ENCODE measurements at regions not wholly inside any gene's neighbourhood (a gene's known extent, or its start where the extent isn't known, plus 50 kb on each side); places are given as distances from the start of the nearest gene placed in this dataset.
"Not testable (repeated sequence)": the region's sequence is repeated elsewhere in the genome, so short reads cannot be mapped to it uniquely, and the experiment has no call there.

GRCh38 chr20:6287471-6287870, 164.6 kb upstream of the FERMT1 start:
- FAIRE-seq (no peak), DNase-seq (no peak)
- Histone ChIP-seq H3K27ac (ENCODE audit: low read depth in 2 of 2, low read length in 2 of 2) (no peak overlapping the region), H3K27me3 (ENCODE audit: control insufficient read depth, insufficient read depth, low read length) (no peaks in the 10 kb centered on the region), H3K4me3 (ENCODE audit: low read length in 3 of 3) (no peak overlapping the region), H3K9me3 (ENCODE audit: control insufficient read depth in 2 of 3, insufficient read depth in 1 of 3, low read length in 3 of 3) (peaks cover 0 to 6% (median 0%) of the 10 kb centered on the region in 3 donors), H3K9ac (ENCODE audit: low read length in 3 of 3) (no peak overlapping the region), H3K36me3 (ENCODE audit: control insufficient read depth in 2 of 3, insufficient read depth in 3 of 3, low read length in 3 of 3) (no peaks in the 10 kb centered on the region), H3K4me1 (ENCODE audit: control insufficient read depth in 2 of 3, insufficient read depth in 2 of 3, low read depth in 1 of 3, low read length in 3 of 3) (no peaks in the 10 kb centered on the region)
- intact Hi-C loops (cut with DNase I): no loop called here
- TF ChIP-seq CTCF (IDR thresholded peaks at IDR 0.05; ENCODE audit: borderline replicate concordance, extremely low read depth, insufficient read depth): no peak

- no peak for TF ChIP-seq CTCF (IDR thresholded peaks at IDR 0.05; ENCODE audit: borderline replicate concordance, extremely low read depth, insufficient read depth)
- H3K36me3 ChIP-seq (ENCODE audit: control insufficient read depth in 2 of 3, insufficient read depth in 3 of 3, low read length in 3 of 3): no peaks in the 10 kb centered on the region
- no peak overlapping the region for H3K27ac ChIP-seq (ENCODE audit: low read depth in 2 of 2, low read length in 2 of 2)
- no peaks in the 10 kb centered on the region for H3K27me3 ChIP-seq (ENCODE audit: control insufficient read depth, insufficient read depth, low read length)
- no peak overlapping the region for H3K9ac ChIP-seq (ENCODE audit: low read length in 3 of 3)
- intact Hi-C loops (cut with DNase I): no loop called here
- peaks cover 0 to 11% (median 0%) of the 10 kb centered on the region in 3 donors for H3K9me3 ChIP-seq (ENCODE audit: control insufficient read depth in 2 of 3, insufficient read depth in 1 of 3, low read length in 3 of 3)
- no peak overlapping the region for H3K4me3 ChIP-seq (ENCODE audit: low read length in 3 of 3)
- no peaks in the 10 kb centered on the region for H3K4me1 ChIP-seq (ENCODE audit: control insufficient read depth in 2 of 3, insufficient read depth in 2 of 3, low read depth in 1 of 3, low read length in 3 of 3)
- DNase-seq (no peak), FAIRE-seq (no peak)
Measured at GRCh38 chr20:6282642-6283041, 159.8 kb upstream of the FERMT1 start.

- no peak overlapping the region for H3K9ac ChIP-seq (ENCODE audit: low read length in 3 of 3)
- no peaks in the 10 kb centered on the region for H3K36me3 ChIP-seq (ENCODE audit: control insufficient read depth in 2 of 3, insufficient read depth in 3 of 3, low read length in 3 of 3)
- no peak overlapping the region for H3K4me3 ChIP-seq (ENCODE audit: low read length in 3 of 3)
- H3K27ac ChIP-seq (ENCODE audit: low read depth in 2 of 2, low read length in 2 of 2): no peak overlapping the region
- no peak for TF ChIP-seq CTCF (IDR thresholded peaks at IDR 0.05; ENCODE audit: borderline replicate concordance, extremely low read depth, insufficient read depth)
- H3K27me3 ChIP-seq (ENCODE audit: control insufficient read depth, insufficient read depth, low read length): no peaks in the 10 kb centered on the region
- FAIRE-seq: no peak
- intact Hi-C loops (cut with DNase I): no loop called here
- DNase-seq: peak in 2 of 5 donors; percentile 6 to 20
- no peaks in the 10 kb centered on the region for H3K4me1 ChIP-seq (ENCODE audit: control insufficient read depth in 2 of 3, insufficient read depth in 2 of 3, low read depth in 1 of 3, low read length in 3 of 3)
- peaks cover 0 to 7% (median 0%) of the 10 kb centered on the region in 3 donors for H3K9me3 ChIP-seq (ENCODE audit: control insufficient read depth in 2 of 3, insufficient read depth in 1 of 3, low read length in 3 of 3)
Measured at GRCh38 chr20:6277661-6278240, 154.9 kb upstream of the FERMT1 start.

- H3K36me3 ChIP-seq (ENCODE audit: control insufficient read depth in 2 of 3, insufficient read depth in 3 of 3, low read length in 3 of 3); H3K9ac ChIP-seq (ENCODE audit: low read length in 3 of 3); H3K27me3 ChIP-seq (ENCODE audit: control insufficient read depth, insufficient read depth, low read length); DNase-seq; H3K9me3 ChIP-seq (ENCODE audit: control insufficient read depth in 2 of 3, insufficient read depth in 1 of 3, low read length in 3 of 3); H3K4me1 ChIP-seq (ENCODE audit: control insufficient read depth in 2 of 3, insufficient read depth in 2 of 3, low read depth in 1 of 3, low read length in 3 of 3); H3K4me3 ChIP-seq (ENCODE audit: low read length in 3 of 3); intact Hi-C loops (cut with DNase I); H3K27ac ChIP-seq (ENCODE audit: low read depth in 2 of 2, low read length in 2 of 2): not testable (repeated sequence)
- FAIRE-seq: peak; percentile 100
Measured at GRCh38 chr20:6270404-6270803, 147.6 kb upstream of the FERMT1 start.
